ENCODE measurements at regions not wholly inside any gene's neighbourhood (a gene's known extent, or its start where the extent isn't known, plus 50 kb on each side); places are given as distances from the start of the nearest gene placed in this dataset.

GRCh38 chr11:12598330-12599256 lies 75.6 kb upstream of the TEAD1 start:
- Histone ChIP-seq H3K4me3 (no peak overlapping the region), H3K4me1 (no peaks in the 10 kb centered on the region), H3K9me3 (no peaks in the 10 kb centered on the region), H3K27me3 (no peaks in the 10 kb centered on the region), H3K27ac (no peak overlapping the region), H3K36me3 (no peaks in the 10 kb centered on the region)
- intact Hi-C loops (cut with DNase I; ENCODE audit: low total_unique reads), result loop anchor here (5.0 kb wide), 1 partner anchor 289 kb away; no protein-coding TSS in a partner anchor
- DNase-seq, result peak in 1 of 2 donors; percentile 21
- TF ChIP-seq CTCF (IDR thresholded peaks at IDR 0.05), result no peak

GRCh38 chr11:12599408-12600143 lies 74.6 kb upstream of the TEAD1 start:
- no peaks in the 10 kb centered on the region for H3K9me3 ChIP-seq
- TF ChIP-seq CTCF (IDR thresholded peaks at IDR 0.05), result peak; percentile 65 to 68
- peak; percentile 35 to 70 for DNase-seq
- H3K27me3 ChIP-seq, result no peaks in the 10 kb centered on the region
- H3K4me1 ChIP-seq, result no peaks in the 10 kb centered on the region
- no peaks in the 10 kb centered on the region for H3K36me3 ChIP-seq
- intact Hi-C loops (cut with DNase I; ENCODE audit: low total_unique reads), result loop anchor here (5.0 kb wide), 1 partner anchor 288 kb away; no protein-coding TSS in a partner anchor
- no peak overlapping the region for H3K27ac ChIP-seq
- no peak overlapping the region for H3K4me3 ChIP-seq

- H3K4me3 ChIP-seq, result no peak overlapping the region
- intact Hi-C loops (cut with DNase I; ENCODE audit: low total_unique reads), result no loop called here
- no peak for TF ChIP-seq CTCF (IDR thresholded peaks at IDR 0.05)
- no peaks in the 10 kb centered on the region for H3K27me3 ChIP-seq
- H3K36me3 ChIP-seq, result no peaks in the 10 kb centered on the region
- DNase-seq, result no peak
- H3K27ac ChIP-seq, result no peak overlapping the region
- H3K9me3 ChIP-seq, result no peaks in the 10 kb centered on the region
- H3K4me1 ChIP-seq, result no peaks in the 10 kb centered on the region
Measured at GRCh38 chr11:12600829-12601228, 73.4 kb upstream of the TEAD1 start.

GRCh38 chr11:12602421-12602820 lies 71.8 kb upstream of the TEAD1 start:
- Histone ChIP-seq H3K27me3 (no peaks in the 10 kb centered on the region), H3K27ac (no peak overlapping the region), H3K36me3 (no peaks in the 10 kb centered on the region), H3K4me1 (no peaks in the 10 kb centered on the region), H3K4me3 (no peak overlapping the region), H3K9me3 (no peaks in the 10 kb centered on the region)
- DNase-seq, result no peak
- no peak for TF ChIP-seq CTCF (IDR thresholded peaks at IDR 0.05)
- intact Hi-C loops (cut with DNase I; ENCODE audit: low total_unique reads), result no loop called here

- intact Hi-C loops (cut with DNase I; ENCODE audit: low total_unique reads), result no loop called here
- H3K9me3 ChIP-seq, result no peaks in the 10 kb centered on the region
- H3K36me3 ChIP-seq, result no peaks in the 10 kb centered on the region
- H3K4me3 ChIP-seq, result no peak overlapping the region
- TF ChIP-seq CTCF (IDR thresholded peaks at IDR 0.05), result no peak
- H3K27ac ChIP-seq, result no peak overlapping the region
- no peaks in the 10 kb centered on the region for H3K27me3 ChIP-seq
- no peaks in the 10 kb centered on the region for H3K4me1 ChIP-seq
- DNase-seq, result no peak
Measured at GRCh38 chr11:12603143-12604088, 70.8 kb upstream of the TEAD1 start.

Measured in tibial artery (tissue), 4 donors.